Immature natural killer cell (primary cell): ENCODE measurements at regions not wholly inside any gene's neighbourhood (a gene's known extent, or its start where the extent isn't known, plus 50 kb on each side); places are given as distances from the start of the nearest gene placed in this dataset.

Experiments
- DNase-seq, 3 donors: peaks; one replicate each; pipeline ENCODE4 v3.0.0; 2022; ENCODE audit warnings: mixed read lengths in 1 of 3
- H3K27ac Mint-ChIP-seq, 6 donors: one replicate each; pipeline ENCODE4 v1.8.0; 2020; ENCODE audit warnings: mixed read lengths in 6 of 6, mild to moderate bottlenecking in 5 of 6, inconsistent platforms in 4 of 6, moderate library complexity in 3 of 6
- H3K27me3 Mint-ChIP-seq, 3 donors: one replicate each; pipeline ENCODE4 v1.8.0; 2020 to 2021; ENCODE audit warnings: low read depth in 3 of 3, mild to moderate bottlenecking in 3 of 3, mixed read lengths in 3 of 3, moderate library complexity in 3 of 3, inconsistent platforms in 1 of 3
- H3K36me3 Mint-ChIP-seq, 3 donors: one replicate each; pipeline ENCODE4 v1.8.0; 2020; ENCODE audit warnings: mixed read lengths in 3 of 3, inconsistent platforms in 2 of 3, mild to moderate bottlenecking in 2 of 3
- H3K4me1 Mint-ChIP-seq, 2 donors: one replicate each; pipeline ENCODE4 v1.8.0; 2020; ENCODE audit warnings: inconsistent platforms in 2 of 2, mild to moderate bottlenecking in 2 of 2, mixed read lengths in 2 of 2, moderate library complexity in 1 of 2
- H3K4me3 Mint-ChIP-seq, 5 donors: one replicate each; pipeline ENCODE4 v1.8.0; 2020; ENCODE audit warnings: mild to moderate bottlenecking in 5 of 5, mixed read lengths in 5 of 5, inconsistent platforms in 3 of 5, moderate library complexity in 3 of 5
- H3K9me3 Mint-ChIP-seq, 6 donors: one replicate each; pipeline ENCODE4 v1.8.0; 2020; ENCODE audit warnings: mild to moderate bottlenecking in 6 of 6, mixed read lengths in 6 of 6, inconsistent platforms in 4 of 6, moderate library complexity in 3 of 6

DNA sequence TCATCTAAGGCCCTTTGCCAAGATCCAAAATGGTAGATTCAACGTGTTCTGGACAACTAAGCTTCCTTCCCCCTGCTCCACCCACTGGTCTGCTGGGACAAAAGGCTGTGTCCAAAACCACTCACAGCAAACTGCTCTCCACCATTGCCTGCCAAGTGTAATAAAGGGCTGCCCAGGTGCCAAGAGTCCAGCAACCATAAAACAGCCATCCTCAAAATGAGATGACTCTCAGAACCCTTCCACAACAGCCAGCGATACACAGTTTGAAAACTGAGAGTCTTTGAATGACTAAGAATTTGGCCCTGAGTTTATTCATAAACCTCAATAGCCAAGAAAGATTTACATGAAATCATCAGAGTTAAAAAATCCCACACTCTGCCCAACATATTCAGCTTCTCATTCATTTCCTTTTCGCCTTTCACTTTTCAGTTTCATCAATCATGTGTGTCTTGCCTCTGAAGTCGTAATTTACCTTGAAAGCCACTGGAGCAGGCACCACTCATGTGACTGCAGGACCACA, 658.1 kb upstream of the MGMT start:
- Mint-ChIP-seq H3K9me3 (no peaks in the 10 kb centered on the region), H3K27ac (no peak overlapping the region), H3K36me3 (no peaks in the 10 kb centered on the region), H3K4me3 (no peak overlapping the region), H3K27me3 (peaks cover 4 to 5% (median 5%) of the 10 kb centered on the region in 3 donors), H3K4me1 (no peaks in the 10 kb centered on the region)
- no peak for DNase-seq

GRCh38 chr10:128811511-128811910, 655.5 kb upstream of the MGMT start:
- Mint-ChIP-seq H3K9me3 (peaks cover 0 to 4% (median 0%) of the 10 kb centered on the region in 6 donors), H3K36me3 (no peaks in the 10 kb centered on the region), H3K27ac (no peak overlapping the region), H3K4me3 (no peak overlapping the region), H3K27me3 (peaks cover 4 to 7% (median 5%) of the 10 kb centered on the region in 3 donors), H3K4me1 (no peaks in the 10 kb centered on the region)
- DNase-seq = no peak

DNA sequence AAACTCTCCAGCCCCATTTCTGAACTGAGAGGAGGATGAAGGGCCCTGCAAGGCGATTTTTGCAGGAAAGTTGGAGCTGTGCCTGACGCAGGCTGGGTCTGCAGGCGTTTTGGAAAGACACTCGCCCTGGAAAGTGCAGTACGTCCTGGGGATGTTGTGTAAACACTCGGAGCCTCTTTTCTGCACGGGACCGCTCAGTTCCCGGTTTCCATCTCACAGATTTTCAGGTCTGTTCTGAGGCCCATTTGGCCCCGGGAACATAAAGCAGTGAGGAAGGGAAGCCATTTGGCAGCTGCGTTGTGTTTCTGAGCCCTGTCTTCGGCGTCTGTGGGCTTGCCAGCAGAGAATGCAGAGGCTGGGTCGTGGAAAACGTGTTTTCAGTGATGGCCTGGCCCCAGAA, 655.0 kb upstream of the MGMT start:
- H3K4me1 Mint-ChIP-seq = no peaks in the 10 kb centered on the region
- no peak for DNase-seq
- no peak overlapping the region for H3K4me3 Mint-ChIP-seq
- H3K36me3 Mint-ChIP-seq = no peaks in the 10 kb centered on the region
- peaks cover 4 to 7% (median 5%) of the 10 kb centered on the region in 3 donors for H3K27me3 Mint-ChIP-seq
- peaks cover 0 to 4% (median 0%) of the 10 kb centered on the region in 6 donors for H3K9me3 Mint-ChIP-seq
- no peak overlapping the region for H3K27ac Mint-ChIP-seq

DNA sequence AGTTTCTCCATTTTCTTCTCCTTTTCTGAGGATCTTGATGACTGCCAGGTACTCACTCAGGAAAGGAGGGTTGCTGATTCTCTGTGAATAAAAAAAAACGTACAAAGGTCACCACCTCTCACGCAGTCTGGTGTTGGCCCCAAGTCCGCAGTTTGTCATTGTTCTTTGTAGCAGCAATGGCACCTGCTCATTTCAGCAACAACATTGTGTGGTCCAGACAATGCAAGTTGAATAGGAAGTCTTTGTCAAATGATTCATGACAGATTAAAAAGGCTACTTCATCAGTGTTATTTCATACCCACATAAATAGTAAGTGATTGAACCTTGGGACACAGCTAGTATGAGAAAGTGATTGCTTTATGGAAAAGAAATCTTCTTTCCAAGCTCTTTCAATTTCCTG, 653.5 kb upstream of the MGMT start:
- Mint-ChIP-seq H3K27ac (no peak overlapping the region), H3K9me3 (peaks cover 0 to 4% (median 0%) of the 10 kb centered on the region in 6 donors), H3K4me3 (no peak overlapping the region), H3K27me3 (peaks cover under 1 to 7% (median 6%) of the 10 kb centered on the region in 3 donors), H3K4me1 (no peaks in the 10 kb centered on the region), H3K36me3 (no peaks in the 10 kb centered on the region)
- DNase-seq = no peak

DNA sequence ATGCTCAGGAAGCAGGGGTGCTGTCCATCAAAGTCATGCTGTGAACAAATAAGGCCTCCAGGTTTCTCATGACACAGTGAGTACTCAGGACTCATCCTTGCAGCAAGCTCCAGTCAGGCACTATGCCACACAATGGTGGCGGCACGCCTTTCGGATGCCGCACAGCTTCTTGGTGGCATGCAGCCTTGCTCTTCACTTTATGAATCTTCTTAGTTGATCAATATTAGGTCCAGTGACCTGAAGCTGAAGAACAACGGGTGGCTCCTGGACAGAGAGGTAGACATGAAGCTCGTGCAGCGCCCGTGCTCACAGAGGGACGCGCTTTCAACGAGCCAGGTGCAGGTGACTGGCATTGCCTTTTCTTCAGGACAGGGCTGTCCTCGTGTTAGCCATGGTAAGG, 653.0 kb upstream of the MGMT start:
- no peak overlapping the region for H3K4me3 Mint-ChIP-seq
- H3K27me3 Mint-ChIP-seq = peaks cover 0 to 7% (median 6%) of the 10 kb centered on the region in 3 donors
- DNase-seq = no peak
- H3K27ac Mint-ChIP-seq = no peak overlapping the region
- no peaks in the 10 kb centered on the region for H3K4me1 Mint-ChIP-seq
- H3K36me3 Mint-ChIP-seq = no peaks in the 10 kb centered on the region
- peaks cover 0 to 4% (median 0%) of the 10 kb centered on the region in 6 donors for H3K9me3 Mint-ChIP-seq

- no peak for DNase-seq
- Mint-ChIP-seq H3K36me3 (no peaks in the 10 kb centered on the region), H3K4me3 (no peak overlapping the region), H3K27me3 (peaks cover 0 to 4% (median 2%) of the 10 kb centered on the region in 3 donors), H3K9me3 (peaks cover 0 to 4% (median 0%) of the 10 kb centered on the region in 6 donors), H3K27ac (no peak overlapping the region), H3K4me1 (no peaks in the 10 kb centered on the region)
Measured at GRCh38 chr10:128814782-128815181, 652.3 kb upstream of the MGMT start.

DNA sequence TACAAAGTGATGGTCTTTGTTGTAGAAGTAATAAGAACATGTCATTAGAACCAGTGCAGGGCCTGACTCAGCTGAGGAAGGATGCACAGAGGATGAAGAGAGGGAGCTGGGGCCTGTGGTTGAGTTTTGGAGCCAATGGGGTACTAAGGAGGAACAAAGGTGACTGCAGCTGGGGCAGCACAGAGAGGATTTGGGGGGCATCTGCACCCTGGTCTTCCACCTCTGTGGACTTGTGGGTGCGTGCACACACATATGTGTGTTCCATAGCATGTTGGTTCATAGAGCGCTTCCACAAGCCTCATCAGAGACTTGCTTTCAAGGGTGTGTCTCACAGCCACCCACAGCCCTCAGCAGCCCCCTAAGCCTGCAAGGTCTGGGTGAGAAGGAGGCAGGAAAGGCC, 650.3 kb upstream of the MGMT start:
- H3K9me3 Mint-ChIP-seq = peaks cover 0 to 4% (median 0%) of the 10 kb centered on the region in 6 donors
- H3K36me3 Mint-ChIP-seq = no peaks in the 10 kb centered on the region
- peaks cover 0 to 2% (median 2%) of the 10 kb centered on the region in 3 donors for H3K27me3 Mint-ChIP-seq
- DNase-seq = no peak
- H3K4me1 Mint-ChIP-seq = no peaks in the 10 kb centered on the region
- H3K4me3 Mint-ChIP-seq = no peak overlapping the region
- no peak overlapping the region for H3K27ac Mint-ChIP-seq

DNA sequence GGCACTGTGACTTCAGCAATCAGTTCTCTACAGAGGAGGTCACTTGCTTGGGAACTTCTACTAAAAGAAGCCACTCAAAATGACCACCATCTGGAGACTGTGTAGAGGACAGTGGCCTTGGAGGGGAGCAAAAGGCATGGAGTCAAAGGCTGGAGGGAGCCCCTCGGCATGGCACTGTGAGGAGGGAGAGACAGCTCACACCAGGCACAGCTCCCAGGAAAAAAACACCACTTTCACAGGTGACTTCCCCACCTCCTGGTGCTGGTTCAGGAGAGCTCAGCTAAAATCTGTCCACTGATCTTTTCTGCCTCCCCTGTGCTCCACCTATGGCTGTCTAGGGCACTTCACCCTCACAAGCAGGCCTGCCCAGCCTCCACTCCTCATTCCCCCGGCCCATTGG, 649.4 kb upstream of the MGMT start:
- no peak overlapping the region for H3K27ac Mint-ChIP-seq
- no peaks in the 10 kb centered on the region for H3K4me1 Mint-ChIP-seq
- H3K27me3 Mint-ChIP-seq = peaks cover 0 to 2% (median 2%) of the 10 kb centered on the region in 3 donors
- H3K36me3 Mint-ChIP-seq = no peaks in the 10 kb centered on the region
- no peak overlapping the region for H3K4me3 Mint-ChIP-seq
- peaks cover 0 to 4% (median 0%) of the 10 kb centered on the region in 6 donors for H3K9me3 Mint-ChIP-seq
- DNase-seq = no peak

- no peaks in the 10 kb centered on the region for H3K36me3 Mint-ChIP-seq
Measured at GRCh38 chr10:128820663-128821062, 646.4 kb upstream of the MGMT start.

GRCh38 chr10:128823201-128823600, 643.8 kb upstream of the MGMT start:
- Mint-ChIP-seq H3K4me3 (no peak overlapping the region), H3K4me1 (no peaks in the 10 kb centered on the region), H3K9me3 (peaks cover 0 to 3% (median 0%) of the 10 kb centered on the region in 6 donors), H3K27ac (no peak overlapping the region), H3K27me3 (peaks cover 0 to 4% (median 4%) of the 10 kb centered on the region in 3 donors), H3K36me3 (no peaks in the 10 kb centered on the region)
- DNase-seq = no peak

More at GRCh38 chr10:128820663-128821062, 646.4 kb upstream of the MGMT start:
- peaks cover 0 to 4% (median 2%) of the 10 kb centered on the region in 3 donors for H3K27me3 Mint-ChIP-seq
- peaks cover 0 to 7% (median 0%) of the 10 kb centered on the region in 6 donors for H3K9me3 Mint-ChIP-seq
- DNase-seq = no peak
- no peak overlapping the region for H3K4me3 Mint-ChIP-seq
- no peaks in the 10 kb centered on the region for H3K4me1 Mint-ChIP-seq
- no peak overlapping the region for H3K27ac Mint-ChIP-seq

GRCh38 chr10:128825626-128826025, 641.4 kb upstream of the MGMT start:
- Mint-ChIP-seq H3K4me1 (no peaks in the 10 kb centered on the region), H3K9me3 (peaks cover 0 to 3% (median 0%) of the 10 kb centered on the region in 6 donors), H3K36me3 (no peaks in the 10 kb centered on the region), H3K4me3 (no peak overlapping the region), H3K27me3 (peaks cover 0 to 7% (median 4%) of the 10 kb centered on the region in 3 donors), H3K27ac (no peak overlapping the region)
- no peak for DNase-seq

GRCh38 chr10:128833671-128834070, 633.4 kb upstream of the MGMT start:
- H3K4me3 Mint-ChIP-seq = no peak overlapping the region
- DNase-seq = no peak
- H3K4me1 Mint-ChIP-seq = no peaks in the 10 kb centered on the region
- no peaks in the 10 kb centered on the region for H3K36me3 Mint-ChIP-seq
- peaks cover 0 to 2% (median 2%) of the 10 kb centered on the region in 3 donors for H3K27me3 Mint-ChIP-seq
- H3K9me3 Mint-ChIP-seq = no peaks in the 10 kb centered on the region
- no peak overlapping the region for H3K27ac Mint-ChIP-seq

- Mint-ChIP-seq H3K9me3 (no peaks in the 10 kb centered on the region), H3K4me3 (no peak overlapping the region), H3K27ac (no peak overlapping the region), H3K4me1 (no peaks in the 10 kb centered on the region), H3K36me3 (no peaks in the 10 kb centered on the region), H3K27me3 (peaks cover 0 to 2% (median 2%) of the 10 kb centered on the region in 3 donors)
- no peak for DNase-seq
Measured at GRCh38 chr10:128835361-128835760, 631.7 kb upstream of the MGMT start.

DNA sequence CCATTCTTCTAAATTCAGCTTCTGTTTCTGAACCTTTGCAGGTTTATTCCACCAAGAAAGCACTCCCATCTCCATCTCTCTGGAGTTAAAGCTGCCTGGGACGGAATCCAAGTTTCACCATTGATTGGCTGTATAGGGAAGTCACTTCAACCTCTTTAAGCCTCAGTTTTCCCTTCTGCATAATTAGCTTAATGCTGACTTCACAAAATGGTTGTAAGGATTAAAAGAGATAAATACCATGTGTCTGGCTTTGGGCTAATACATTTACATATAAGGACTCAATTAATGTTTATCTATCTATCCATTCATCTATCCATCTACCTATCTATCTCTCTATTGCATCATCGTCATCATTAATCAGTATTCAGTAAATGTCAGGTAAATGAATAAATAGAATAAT, 629.6 kb upstream of the MGMT start:
- Mint-ChIP-seq H3K4me3 (no peak overlapping the region), H3K36me3 (peaks cover 0 to 3% (median 0%) of the 10 kb centered on the region in 3 donors), H3K27me3 (peaks cover 0 to 8% (median 4%) of the 10 kb centered on the region in 3 donors), H3K9me3 (no peaks in the 10 kb centered on the region), H3K27ac (no peak overlapping the region), H3K4me1 (no peaks in the 10 kb centered on the region)
- DNase-seq = no peak

GRCh38 chr10:128839134-128839533, 627.9 kb upstream of the MGMT start:
- H3K36me3 Mint-ChIP-seq = peaks cover 0 to 3% (median 0%) of the 10 kb centered on the region in 3 donors
- H3K27me3 Mint-ChIP-seq = peaks cover 0 to 9% (median 4%) of the 10 kb centered on the region in 3 donors
- no peak overlapping the region for H3K27ac Mint-ChIP-seq
- H3K4me3 Mint-ChIP-seq = no peak overlapping the region
- H3K9me3 Mint-ChIP-seq = no peaks in the 10 kb centered on the region
- H3K4me1 Mint-ChIP-seq = no peaks in the 10 kb centered on the region
- DNase-seq = no peak
